Activated T-helper 9 cell treated with anti-CD3 and anti-CD28 coated beads, Interleukin-2, amount 50 U/mL, for 16 hours (primary cell): ENCODE measurements at regions not wholly inside any gene's neighbourhood (a gene's known extent, or its start where the extent isn't known, plus 50 kb on each side); places are given as distances from the start of the nearest gene placed in this dataset.

Experiments
- DNase-seq: peaks from one replicate; pipeline ENCODE4 v3.0.0-alpha.2; 2020; ENCODE audit warnings: low read depth

- DNase-seq = no peak
Observed at GRCh38 chr11:116442238-116442752, 330.5 kb downstream of the BUD13 start.

GRCh38 chr11:116439361-116439677 is 333.5 kb downstream of the BUD13 start:
- DNase-seq = no peak

GRCh38 chr11:116438651-116439360 is 334.0 kb downstream of the BUD13 start:
- no peak for DNase-seq

GRCh38 chr11:116434986-116435385 is 337.8 kb downstream of the BUD13 start:
- no peak for DNase-seq

- no peak for DNase-seq
Observed at GRCh38 chr11:116432301-116432700, 340.5 kb downstream of the BUD13 start.

GRCh38 chr11:116431842-116432241 is 340.9 kb downstream of the BUD13 start:
- DNase-seq = no peak

- no peak for DNase-seq
Observed at GRCh38 chr11:116428638-116428975, 344.2 kb downstream of the BUD13 start.

GRCh38 chr11:116427903-116428637 is 344.7 kb downstream of the BUD13 start:
- DNase-seq = no peak

GRCh38 chr11:116427337-116427902 is 345.4 kb downstream of the BUD13 start:
- DNase-seq = no peak

GRCh38 chr11:116426761-116427160 is 346.0 kb downstream of the BUD13 start:
- DNase-seq = no peak

- no peak for DNase-seq
Observed at GRCh38 chr11:116424615-116425261, 348.0 kb downstream of the BUD13 start.

GRCh38 chr11:116422956-116423600 is 349.7 kb downstream of the BUD13 start:
- DNase-seq = no peak

- DNase-seq = no peak
Observed at GRCh38 chr11:116422556-116422955, 350.2 kb downstream of the BUD13 start.

GRCh38 chr11:116421529-116422185 is 351.1 kb downstream of the BUD13 start:
- no peak for DNase-seq

- no peak for DNase-seq
Observed at GRCh38 chr11:116420770-116421528, 351.8 kb downstream of the BUD13 start.

- no peak for DNase-seq
Observed at GRCh38 chr11:116420030-116420429, 352.8 kb downstream of the BUD13 start.

GRCh38 chr11:116418388-116419041 is 354.3 kb downstream of the BUD13 start:
- DNase-seq = no peak

- no peak for DNase-seq
Observed at GRCh38 chr11:116416852-116417251, 355.9 kb downstream of the BUD13 start.

- no peak for DNase-seq
Observed at GRCh38 chr11:116415095-116415494, 357.7 kb downstream of the BUD13 start.

GRCh38 chr11:116414357-116414880 is 358.4 kb downstream of the BUD13 start:
- DNase-seq = no peak
